A172 (cell line): ENCODE measurements at regions not wholly inside any gene's neighbourhood (a gene's known extent, or its start where the extent isn't known, plus 50 kb on each side); places are given as distances from the start of the nearest gene placed in this dataset.
"Not testable (repeated sequence)": the region's sequence is repeated elsewhere in the genome, so short reads cannot be mapped to it uniquely, and the experiment has no call there.

Experiments
- DNase-seq: peaks from one replicate; pipeline ENCODE4 v3.0.0-alpha.2; 2015; ENCODE audit warnings: low spot score

DNA sequence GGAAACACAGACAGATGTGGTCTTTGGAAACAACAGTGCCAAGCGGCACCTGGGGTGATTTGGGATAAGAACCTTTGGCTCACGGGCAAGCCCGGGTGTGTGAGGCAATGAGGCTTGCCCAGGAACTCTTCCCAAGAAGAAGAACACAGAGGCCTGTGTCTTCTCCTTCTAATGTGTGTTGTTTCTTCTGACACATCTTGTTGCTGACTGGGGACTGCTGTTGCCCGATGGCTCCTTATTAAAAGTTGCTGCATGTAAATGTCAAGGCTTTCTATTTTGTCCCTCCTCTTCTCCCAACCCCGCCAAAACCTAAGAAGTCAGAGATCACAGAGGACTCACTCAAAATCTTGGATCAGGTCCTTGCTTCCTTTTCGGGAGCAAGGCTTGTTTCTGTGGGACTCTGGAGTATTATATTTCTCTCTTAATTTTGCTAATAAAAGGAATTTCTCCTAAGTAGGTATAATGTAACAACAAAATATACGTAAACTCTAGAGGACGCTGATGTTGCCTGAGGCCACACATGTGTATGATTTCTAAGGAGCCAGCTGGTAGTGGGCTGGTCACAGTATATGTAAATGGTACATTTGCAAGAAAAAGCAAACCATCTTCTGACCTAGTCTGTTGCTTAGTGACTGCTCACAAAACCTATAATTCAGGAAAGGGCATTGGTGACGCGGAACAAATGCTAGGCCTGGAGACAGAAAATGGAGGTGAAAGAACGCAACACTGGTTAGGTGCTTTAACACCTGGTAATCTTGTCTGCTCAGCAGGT lies 232.5 kb downstream of the GADD45G start:
- no peak for DNase-seq

GRCh38 chr9:89837934-89838310 lies 233.1 kb downstream of the GADD45G start:
- DNase-seq: no peak

GRCh38 chr9:89838621-89839020 lies 233.8 kb downstream of the GADD45G start:
- no peak for DNase-seq

GRCh38 chr9:89839449-89839848 lies 234.6 kb downstream of the GADD45G start:
- no peak for DNase-seq

- no peak for DNase-seq
These were observed 235.1 kb downstream of the GADD45G start for GRCh38 chr9:89839952-89840351.

- DNase-seq: no peak
These were observed 236.6 kb downstream of the GADD45G start for GRCh38 chr9:89841456-89841855.

GRCh38 chr9:89842267-89842768 lies 237.5 kb downstream of the GADD45G start:
- no peak for DNase-seq

- no peak for DNase-seq
These were observed 238.3 kb downstream of the GADD45G start for GRCh38 chr9:89843074-89843473.

DNA sequence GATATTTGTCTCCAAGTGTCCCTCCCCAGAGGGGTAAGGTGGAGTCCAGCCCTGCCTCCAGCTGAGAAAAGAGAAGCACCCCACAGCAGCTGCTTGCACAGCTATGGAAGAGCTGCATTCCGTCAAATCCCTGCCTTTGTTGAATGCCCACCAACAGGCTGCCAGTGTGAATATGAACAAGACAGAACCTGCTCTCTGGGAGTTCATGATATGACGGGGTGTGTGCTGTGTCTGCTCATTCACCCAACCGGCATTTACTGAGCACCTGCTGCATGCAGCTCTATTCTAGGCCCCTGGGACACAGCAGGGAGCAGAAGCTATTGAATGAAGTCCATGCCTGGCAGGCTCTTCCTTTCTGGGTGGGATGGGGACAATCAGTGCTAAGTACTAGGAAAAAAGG lies 238.8 kb downstream of the GADD45G start:
- DNase-seq: no peak

- DNase-seq: no peak
These were observed 239.3 kb downstream of the GADD45G start for GRCh38 chr9:89844075-89844474.

DNA sequence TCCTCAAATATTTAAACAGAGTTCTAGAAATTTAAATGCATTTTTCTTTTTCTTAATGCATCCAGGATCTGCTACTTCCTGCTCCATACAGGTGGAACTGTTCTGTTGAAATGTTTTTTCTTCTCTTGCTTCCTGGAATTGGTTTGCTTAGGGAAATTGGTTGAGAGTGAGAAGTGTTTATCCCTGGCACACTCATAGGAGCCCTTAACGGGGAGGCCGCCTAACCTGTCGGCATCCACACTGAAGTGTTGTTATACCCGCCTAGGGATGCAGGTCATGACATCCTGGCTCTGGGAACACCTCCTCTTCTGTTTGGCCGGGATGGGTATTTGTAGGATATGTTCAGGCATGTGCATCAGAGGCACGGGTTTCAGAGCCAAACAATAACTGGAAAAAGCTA lies 239.7 kb downstream of the GADD45G start:
- DNase-seq: no peak

DNA sequence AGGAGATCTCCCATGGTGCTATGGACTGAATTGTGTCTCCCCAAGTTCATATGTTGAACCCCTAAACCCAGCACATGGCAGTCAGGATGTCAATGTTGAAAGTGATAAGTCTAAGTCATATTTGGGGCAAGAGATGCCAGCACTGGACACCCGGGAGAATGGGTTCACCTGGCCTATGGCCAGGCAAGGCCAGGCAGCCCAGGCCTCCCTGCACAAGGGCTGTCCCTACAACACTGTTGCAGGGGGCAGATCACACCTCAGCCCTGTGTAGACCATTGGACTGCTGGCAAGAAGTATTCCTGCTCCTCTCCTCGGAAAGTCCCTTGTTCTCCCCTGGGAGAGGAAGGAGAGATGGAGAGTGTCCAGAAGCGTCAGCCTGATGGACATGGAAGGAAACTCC lies 240.5 kb downstream of the GADD45G start:
- DNase-seq: no peak

DNA sequence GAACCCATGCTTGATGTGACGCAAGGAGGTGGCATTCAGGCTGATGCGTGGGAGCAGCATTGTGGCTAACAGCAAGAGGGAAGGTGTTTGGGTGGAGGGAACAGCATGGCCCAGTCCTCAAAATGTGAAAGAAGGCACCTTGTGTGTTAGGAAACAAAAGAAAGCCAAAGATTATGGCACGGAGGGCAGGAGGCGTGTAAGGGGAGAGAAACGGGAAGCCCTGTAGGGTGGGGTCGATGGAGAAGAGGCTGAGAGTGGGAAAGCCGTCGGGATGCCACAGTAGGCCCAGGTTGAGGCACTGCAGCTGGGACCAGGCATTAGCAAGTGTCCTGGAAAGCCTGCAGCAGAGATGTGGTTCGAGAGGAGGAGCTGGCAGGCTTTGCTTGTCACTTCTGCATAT lies 241.1 kb downstream of the GADD45G start:
- no peak for DNase-seq

GRCh38 chr9:89848060-89849040 lies 243.5 kb downstream of the GADD45G start:
- DNase-seq: no peak

DNA sequence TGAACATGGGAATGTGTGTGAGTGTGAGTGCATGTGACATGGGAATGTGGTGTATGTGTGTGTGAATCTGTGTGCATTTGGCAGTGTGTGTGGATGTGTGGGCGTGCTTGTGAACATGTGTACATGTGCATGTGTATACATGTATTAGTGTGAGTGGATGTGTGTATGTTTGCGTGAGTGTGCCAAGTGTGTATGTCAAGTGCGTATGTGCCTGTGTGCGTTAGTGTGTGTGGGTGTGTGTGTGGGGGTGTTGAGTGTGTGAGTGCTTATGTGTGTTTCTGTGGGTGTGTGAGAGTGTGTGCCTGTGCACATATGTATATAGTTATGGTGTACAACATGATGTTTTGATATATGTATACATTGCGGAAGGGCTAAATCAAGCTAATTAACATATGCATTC lies 244.3 kb downstream of the GADD45G start:
- DNase-seq: no peak

- DNase-seq: no peak
These were observed 245.3 kb downstream of the GADD45G start for GRCh38 chr9:89850153-89850552.

- DNase-seq: peak; percentile 73
These were observed 246.0 kb downstream of the GADD45G start for GRCh38 chr9:89850631-89851325.

- DNase-seq: no peak
These were observed 248.3 kb downstream of the GADD45G start for GRCh38 chr9:89853161-89853560.

DNA sequence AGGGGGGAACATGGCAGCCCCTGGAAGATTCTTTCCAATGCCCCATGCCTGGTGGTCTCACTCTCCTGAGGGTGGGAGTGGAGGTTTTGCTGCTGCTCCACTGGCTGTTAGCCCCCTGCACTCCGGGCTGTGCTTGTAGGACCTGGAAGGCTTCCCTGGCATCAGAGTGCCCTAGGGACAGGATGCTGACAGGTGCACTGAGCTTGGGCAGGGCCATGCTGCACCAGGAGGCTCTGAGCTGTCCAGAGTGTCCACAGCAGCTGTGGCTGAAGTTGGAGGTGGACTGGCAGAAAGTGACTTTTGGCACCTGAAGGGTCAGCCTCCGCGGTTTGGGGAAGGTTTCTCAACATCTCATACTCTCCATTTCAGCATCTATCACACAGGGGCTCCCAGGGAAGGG lies 249.1 kb downstream of the GADD45G start:
- no peak for DNase-seq

DNA sequence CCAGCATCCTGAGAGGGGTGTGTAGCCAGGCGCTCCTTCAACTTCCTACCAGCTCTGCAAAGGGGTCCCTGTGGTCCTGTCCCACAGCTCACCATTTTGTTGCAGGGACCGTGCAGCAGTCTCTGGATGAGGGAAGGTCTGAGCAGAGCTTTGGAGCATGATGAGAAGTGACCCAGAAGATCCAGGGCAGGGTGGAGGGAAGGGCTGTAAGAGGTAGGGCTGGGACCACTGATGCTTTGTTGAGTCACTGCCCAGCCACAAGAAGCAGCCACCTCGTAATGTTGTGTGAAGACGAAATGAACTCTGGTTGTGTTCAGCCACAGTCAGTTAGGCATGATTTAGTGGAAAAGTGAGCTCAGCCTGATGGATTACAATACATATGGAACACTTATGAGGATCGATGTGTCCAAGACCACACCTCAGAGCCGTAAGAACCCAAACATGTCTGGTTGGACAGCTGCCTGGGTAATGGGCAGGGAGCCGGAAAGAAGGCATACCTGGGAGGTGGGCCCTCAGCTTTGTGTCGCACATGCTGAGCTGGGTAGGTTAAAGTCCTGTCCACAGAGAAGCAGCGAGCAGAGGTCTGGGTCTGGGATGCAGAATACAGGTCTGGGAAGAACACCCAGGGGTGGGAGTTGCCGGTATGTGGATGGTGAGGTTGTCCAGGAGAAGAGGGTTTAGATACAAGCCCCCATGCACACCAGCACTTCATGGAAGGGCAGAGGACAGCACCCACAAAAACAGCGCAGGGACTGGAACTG lies 250.1 kb downstream of the GADD45G start:
- DNase-seq: no peak

- DNase-seq: not testable (repeated sequence)
These were observed 251.5 kb downstream of the GADD45G start for GRCh38 chr9:89856296-89856695.
